ENCODE measurements at regions not wholly inside any gene's neighbourhood (a gene's known extent, or its start where the extent isn't known, plus 50 kb on each side); places are given as distances from the start of the nearest gene placed in this dataset.
A peak's percentile ranks its signal among the peaks of the same experiment; 100 is the strongest.

DNA sequence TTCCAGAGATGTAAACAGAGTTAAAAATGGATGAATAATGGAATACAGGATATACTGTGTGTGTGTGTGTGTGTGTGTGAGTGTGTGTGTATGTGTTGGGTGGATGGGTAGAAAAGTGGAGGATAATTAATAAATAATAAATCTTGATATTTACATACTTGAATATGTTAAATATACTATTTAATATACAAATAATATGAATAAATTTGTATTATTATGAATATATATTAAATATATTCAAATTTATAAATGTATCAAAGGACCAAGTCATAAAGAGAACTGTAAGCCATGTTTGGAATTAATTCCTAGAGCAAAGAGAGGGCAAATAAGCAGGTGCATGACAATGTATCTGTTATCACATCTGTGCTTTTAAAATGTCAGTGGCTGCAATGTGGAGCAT lies 225.3 kb downstream of the ALG10B start:
- Mint-ChIP-seq H3K4me1 (ENCODE audit: unreplicated experiment) (no peaks in the 10 kb centered on the region), H3K4me3 (no peak overlapping the region), H3K36me3 (no peaks in the 10 kb centered on the region), H3K27ac (no peak overlapping the region), H3K27me3 (no peaks in the 10 kb centered on the region), H3K9me3 (no peaks in the 10 kb centered on the region)
- no peak for DNase-seq (ENCODE audit: extremely low spot score, unreplicated experiment)
- TF ChIP-seq, protein P1, sequence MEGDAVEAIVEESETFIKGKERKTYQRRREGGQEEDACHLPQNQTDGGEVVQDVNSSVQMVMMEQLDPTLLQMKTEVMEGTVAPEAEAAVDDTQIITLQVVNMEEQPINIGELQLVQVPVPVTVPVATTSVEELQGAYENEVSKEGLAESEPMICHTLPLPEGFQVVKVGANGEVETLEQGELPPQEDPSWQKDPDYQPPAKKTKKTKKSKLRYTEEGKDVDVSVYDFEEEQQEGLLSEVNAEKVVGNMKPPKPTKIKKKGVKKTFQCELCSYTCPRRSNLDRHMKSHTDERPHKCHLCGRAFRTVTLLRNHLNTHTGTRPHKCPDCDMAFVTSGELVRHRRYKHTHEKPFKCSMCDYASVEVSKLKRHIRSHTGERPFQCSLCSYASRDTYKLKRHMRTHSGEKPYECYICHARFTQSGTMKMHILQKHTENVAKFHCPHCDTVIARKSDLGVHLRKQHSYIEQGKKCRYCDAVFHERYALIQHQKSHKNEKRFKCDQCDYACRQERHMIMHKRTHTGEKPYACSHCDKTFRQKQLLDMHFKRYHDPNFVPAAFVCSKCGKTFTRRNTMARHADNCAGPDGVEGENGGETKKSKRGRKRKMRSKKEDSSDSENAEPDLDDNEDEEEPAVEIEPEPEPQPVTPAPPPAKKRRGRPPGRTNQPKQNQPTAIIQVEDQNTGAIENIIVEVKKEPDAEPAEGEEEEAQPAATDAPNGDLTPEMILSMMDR (conservative IDR thresholded peaks at IDR 0.05) = no peak

DNA sequence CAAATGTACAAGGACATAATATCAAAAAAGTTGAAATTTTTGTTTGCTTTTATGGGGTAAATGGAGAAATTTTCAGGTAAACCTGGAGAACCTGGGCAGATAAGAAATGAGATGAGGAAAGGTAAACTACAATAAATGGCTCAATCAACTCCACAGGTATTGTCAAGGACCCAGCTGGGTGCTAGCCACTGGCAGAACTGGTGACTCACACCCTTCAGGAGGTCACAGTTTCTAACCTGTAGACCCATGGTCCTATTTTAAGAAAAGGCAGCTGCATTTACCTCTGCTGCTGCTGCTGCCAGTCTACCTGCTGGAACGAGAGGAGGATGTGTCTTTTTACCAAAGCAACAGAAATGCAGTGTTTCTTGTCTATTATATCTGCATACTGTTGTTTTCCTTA lies 226.6 kb downstream of the ALG10B start:
- TF ChIP-seq, protein P1 (conservative IDR thresholded peaks at IDR 0.05) = no peak

DNA sequence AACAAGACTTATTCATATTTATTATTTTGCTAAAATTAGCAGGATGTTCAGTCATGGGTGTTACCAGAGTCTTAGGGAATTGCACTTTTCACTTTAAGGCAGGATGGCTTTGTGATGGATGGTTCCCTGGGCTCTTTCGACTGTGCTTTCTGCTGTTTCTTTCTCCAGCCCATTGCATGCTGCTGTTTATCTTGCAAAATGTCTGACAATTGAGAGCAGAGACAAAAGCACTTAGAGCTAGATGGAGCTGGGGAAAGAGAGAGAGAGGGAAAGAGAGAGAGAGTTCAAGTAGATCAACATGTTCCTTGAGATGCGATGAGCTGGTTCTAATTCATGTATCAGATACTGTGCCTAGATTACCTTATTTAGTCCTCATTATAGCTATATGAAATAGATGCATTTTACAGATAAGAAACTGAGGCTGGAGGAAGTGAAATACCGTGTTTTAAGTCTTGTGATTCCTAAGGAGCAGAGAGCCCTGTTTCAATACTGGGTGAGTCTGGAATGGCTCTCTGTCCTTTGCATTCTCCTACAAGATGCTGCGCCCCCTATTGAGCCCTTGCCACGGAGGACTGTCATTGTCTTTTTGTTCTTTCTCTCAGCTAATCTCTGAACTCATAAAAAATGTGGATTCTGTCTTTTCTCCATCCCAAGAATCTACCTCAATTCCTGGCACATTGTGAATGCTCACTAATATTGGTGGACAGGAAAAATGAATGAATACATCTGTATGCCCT lies 227.9 kb downstream of the ALG10B start:
- DNase-seq (ENCODE audit: extremely low spot score, unreplicated experiment) = no peak
- Mint-ChIP-seq H3K4me1 (ENCODE audit: unreplicated experiment) (no peaks in the 10 kb centered on the region), H3K9me3 (no peaks in the 10 kb centered on the region)

More for the DNA sequence above, 226.6 kb downstream of the ALG10B start:
- Mint-ChIP-seq H3K4me1 (ENCODE audit: unreplicated experiment) (no peaks in the 10 kb centered on the region), H3K27ac (no peak overlapping the region), H3K36me3 (no peaks in the 10 kb centered on the region), H3K4me3 (no peak overlapping the region), H3K27me3 (no peaks in the 10 kb centered on the region), H3K9me3 (no peaks in the 10 kb centered on the region)
- DNase-seq (ENCODE audit: extremely low spot score, unreplicated experiment) = no peak

DNA sequence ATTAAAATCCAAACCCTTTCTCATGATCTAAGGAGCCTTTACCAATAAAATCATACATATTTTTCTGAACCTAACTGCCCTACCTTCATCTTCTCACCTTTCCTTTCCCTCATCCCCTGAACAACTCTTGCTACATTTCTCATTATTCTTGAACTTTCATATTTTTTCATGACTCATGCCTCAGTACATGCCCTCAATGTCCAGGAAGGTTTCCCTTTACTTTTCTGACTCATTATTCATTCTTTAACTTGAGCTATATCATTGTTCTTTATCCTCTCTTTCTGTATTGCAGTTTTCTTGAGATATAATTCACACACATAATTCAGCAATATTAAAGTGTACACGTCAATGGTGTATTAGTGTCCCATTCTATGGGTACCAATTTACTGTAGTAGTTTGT lies 231.0 kb downstream of the ALG10B start:
- TF ChIP-seq, protein P1 (conservative IDR thresholded peaks at IDR 0.05) = no peak
- Mint-ChIP-seq H3K27me3 (no peaks in the 10 kb centered on the region), H3K27ac (no peak overlapping the region), H3K36me3 (no peaks in the 10 kb centered on the region), H3K4me1 (ENCODE audit: unreplicated experiment) (no peaks in the 10 kb centered on the region), H3K4me3 (no peak overlapping the region), H3K9me3 (no peaks in the 10 kb centered on the region)
- no peak for DNase-seq (ENCODE audit: extremely low spot score, unreplicated experiment)

More for the DNA sequence above, 227.9 kb downstream of the ALG10B start:
- TF ChIP-seq, protein P1 (conservative IDR thresholded peaks at IDR 0.05) = peak; percentile 32
- Mint-ChIP-seq H3K27me3 (no peaks in the 10 kb centered on the region), H3K4me3 (no peak overlapping the region), H3K36me3 (no peaks in the 10 kb centered on the region), H3K27ac (no peak overlapping the region)

- Mint-ChIP-seq H3K4me1 (ENCODE audit: unreplicated experiment) (no peaks in the 10 kb centered on the region), H3K4me3 (no peak overlapping the region), H3K27me3 (no peaks in the 10 kb centered on the region), H3K9me3 (no peaks in the 10 kb centered on the region), H3K27ac (no peak overlapping the region), H3K36me3 (no peaks in the 10 kb centered on the region)
- TF ChIP-seq, protein P1 (conservative IDR thresholded peaks at IDR 0.05) = no peak
- no peak for DNase-seq (ENCODE audit: extremely low spot score, unreplicated experiment)
These were observed 239.3 kb downstream of the ALG10B start for GRCh38 chr12:38555620-38556591.

All from type B pancreatic cell (in vitro differentiated cells).